ENCODE measurements at regions not wholly inside any gene's neighbourhood (a gene's known extent, or its start where the extent isn't known, plus 50 kb on each side); places are given as distances from the start of the nearest gene placed in this dataset.
A peak's percentile ranks its signal among the peaks of the same experiment; 100 is the strongest.

DNA sequence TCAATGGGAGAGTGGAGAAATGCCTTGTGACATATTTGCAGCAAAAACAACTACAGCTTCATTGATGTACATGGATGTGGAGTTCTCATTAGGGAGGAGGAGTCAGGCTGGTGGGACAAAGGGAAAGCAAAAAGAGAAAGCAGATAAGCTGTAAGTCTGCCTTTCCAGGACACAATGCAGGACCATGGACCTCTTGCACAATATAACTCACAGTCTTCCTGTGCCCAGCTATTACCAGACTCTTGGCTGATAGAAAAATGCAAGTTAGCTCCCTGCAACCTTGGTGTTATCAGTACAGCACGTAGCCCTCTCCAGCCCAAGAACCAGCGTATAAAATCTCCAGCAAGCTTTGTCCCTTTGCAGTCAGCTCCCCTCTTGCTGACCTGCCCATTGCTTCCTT, 232.3 kb downstream of the NFATC2 start (continued):
- TF ChIP-seq, protein P1, sequence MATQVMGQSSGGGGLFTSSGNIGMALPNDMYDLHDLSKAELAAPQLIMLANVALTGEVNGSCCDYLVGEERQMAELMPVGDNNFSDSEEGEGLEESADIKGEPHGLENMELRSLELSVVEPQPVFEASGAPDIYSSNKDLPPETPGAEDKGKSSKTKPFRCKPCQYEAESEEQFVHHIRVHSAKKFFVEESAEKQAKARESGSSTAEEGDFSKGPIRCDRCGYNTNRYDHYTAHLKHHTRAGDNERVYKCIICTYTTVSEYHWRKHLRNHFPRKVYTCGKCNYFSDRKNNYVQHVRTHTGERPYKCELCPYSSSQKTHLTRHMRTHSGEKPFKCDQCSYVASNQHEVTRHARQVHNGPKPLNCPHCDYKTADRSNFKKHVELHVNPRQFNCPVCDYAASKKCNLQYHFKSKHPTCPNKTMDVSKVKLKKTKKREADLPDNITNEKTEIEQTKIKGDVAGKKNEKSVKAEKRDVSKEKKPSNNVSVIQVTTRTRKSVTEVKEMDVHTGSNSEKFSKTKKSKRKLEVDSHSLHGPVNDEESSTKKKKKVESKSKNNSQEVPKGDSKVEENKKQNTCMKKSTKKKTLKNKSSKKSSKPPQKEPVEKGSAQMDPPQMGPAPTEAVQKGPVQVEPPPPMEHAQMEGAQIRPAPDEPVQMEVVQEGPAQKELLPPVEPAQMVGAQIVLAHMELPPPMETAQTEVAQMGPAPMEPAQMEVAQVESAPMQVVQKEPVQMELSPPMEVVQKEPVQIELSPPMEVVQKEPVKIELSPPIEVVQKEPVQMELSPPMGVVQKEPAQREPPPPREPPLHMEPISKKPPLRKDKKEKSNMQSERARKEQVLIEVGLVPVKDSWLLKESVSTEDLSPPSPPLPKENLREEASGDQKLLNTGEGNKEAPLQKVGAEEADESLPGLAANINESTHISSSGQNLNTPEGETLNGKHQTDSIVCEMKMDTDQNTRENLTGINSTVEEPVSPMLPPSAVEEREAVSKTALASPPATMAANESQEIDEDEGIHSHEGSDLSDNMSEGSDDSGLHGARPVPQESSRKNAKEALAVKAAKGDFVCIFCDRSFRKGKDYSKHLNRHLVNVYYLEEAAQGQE (IDR thresholded peaks at IDR 0.05), result no peak
- TF ChIP-seq KDM1A (IDR thresholded peaks at IDR 0.05; ENCODE audit: low read depth) (no peak), NPAS2 (CRISPR knock-in tag; IDR thresholded peaks at IDR 0.05; ENCODE audit: borderline replicate concordance) (no peak), KDM5A (IDR thresholded peaks at IDR 0.05) (no peak), SREBF2 (IDR thresholded peaks at IDR 0.05) (no peak), EHF (CRISPR knock-in tag; IDR thresholded peaks at IDR 0.05) (no peak), HOXB5 (CRISPR knock-in tag; IDR thresholded peaks at IDR 0.05) (no peak), FOXS1 (CRISPR knock-in tag; IDR thresholded peaks at IDR 0.05) (no peak)

- H3K9me3 ChIP-seq, result peaks cover under 1% of the 10 kb centered on the region; the same call in 1 of the 3 replicates
- 71% methylated on average over 2 of the region's 2 CpGs for WGBS (ENCODE audit: missing lambda C conversion rate)
- ChIA-PET CTCF (interaction anchor here (0.5 to 17.1 kb wide), 19 partner anchors 7 to 515 kb away, joined by 3 to 565 read pairs (median 6); partner anchors contain the start of gene BCAS4), POLR2A (no interaction called here)
- no peak overlapping the region for H3K4me2 ChIP-seq
- FAIRE-seq (no peak), DNase-seq (ENCODE audit: low read depth in 1 of 2, low spot score in 1 of 2) (no peak), ATAC-seq (no peak)
- H3K4me3 ChIP-seq, result no peak overlapping the region
- peak overlapping the region; percentile 43 to 54; a peak in 2 of 6 replicates for H3K27ac ChIP-seq
- TF ChIP-seq TP53 (CRISPR knock-in tag; IDR thresholded peaks at IDR 0.05), result no peak
- 0 out of 3 replicates have a peak, but pooled peaks cover 3% of the 10 kb centered on the region for H3K4me1 ChIP-seq
These were observed 233.4 kb downstream of the NFATC2 start for GRCh38 chr20:51309128-51309527.

DNA sequence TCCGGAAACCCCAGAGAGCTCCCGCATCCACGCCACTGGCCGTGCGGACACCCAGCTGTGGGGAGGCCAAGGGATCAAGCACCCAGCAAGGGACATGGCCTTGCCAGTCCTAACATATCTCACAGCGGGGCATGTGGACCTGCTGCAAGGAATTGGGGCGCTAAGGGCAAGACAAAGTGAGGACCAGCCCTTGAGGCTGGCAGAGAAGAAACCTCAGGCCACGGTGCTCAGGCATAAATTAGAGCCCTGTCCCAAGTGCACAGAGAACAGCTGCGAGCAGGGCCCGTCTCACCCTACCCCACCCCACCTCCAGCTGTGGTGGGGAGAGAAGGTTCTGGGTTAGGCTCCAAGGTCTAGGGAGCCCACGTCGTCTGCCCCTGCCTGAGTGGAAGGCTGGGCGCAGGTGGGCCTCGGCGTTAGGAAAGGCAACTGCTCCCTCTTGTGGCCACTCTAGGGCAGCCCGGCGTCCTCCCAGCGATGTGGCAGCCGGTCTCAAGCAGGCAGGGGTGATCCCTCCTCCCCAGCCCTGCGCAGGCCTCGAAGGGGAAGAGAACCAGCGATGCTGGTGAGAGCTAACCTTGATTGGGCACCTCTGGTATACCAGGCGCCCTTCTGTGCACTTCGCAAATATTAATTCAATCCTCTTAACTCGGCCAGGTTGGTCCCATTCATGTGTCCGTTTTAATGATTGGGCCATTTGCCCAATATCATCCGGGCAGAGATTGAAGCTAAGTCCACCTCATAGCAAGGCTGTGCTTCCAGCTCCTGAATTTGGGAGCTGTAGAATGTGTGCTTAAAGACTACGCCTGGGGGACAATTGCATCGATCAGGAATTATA, 235.8 kb downstream of the NFATC2 start:
- H3K4me2 ChIP-seq, result peak overlapping the region; percentile 31; the same call in 2 of the 3 replicates
- peak overlapping the region; percentile 26 to 41; a peak in 4 of 6 replicates for H3K27ac ChIP-seq
- ChIA-PET POLR2A (interaction anchor here (1.2 kb wide), 1 partner anchor 319 kb away, joined by 5 read pairs; no protein-coding TSS in a partner anchor), CTCF (interaction anchor here (0.6 to 17.1 kb wide), 80 partner anchors 9 to 1813 kb away, joined by 3 to 565 read pairs (median 4); partner anchors contain the start of genes ADNP and BCAS4)
- no peak overlapping the region for H3K4me3 ChIP-seq
- DNase-seq (ENCODE audit: low read depth in 1 of 2, low spot score in 1 of 2), result peak; percentile 66 to 78
- ATAC-seq, result peak; percentile 98 to 100
- H3K9me3 ChIP-seq, result peaks cover 5% of the 10 kb centered on the region; the same call in 1 of the 3 replicates
- 14% methylated on average over 23 of the region's 29 CpGs for WGBS (ENCODE audit: missing lambda C conversion rate)
- TF ChIP-seq EHF (CRISPR knock-in tag; IDR thresholded peaks at IDR 0.05) (no peak), POLR2A (IDR thresholded peaks at IDR 0.05; ENCODE audit: low read length) (no peak), SMC3 (IDR thresholded peaks at IDR 0.05) (peak; percentile 98), PHF8 (IDR thresholded peaks at IDR 0.05; ENCODE audit: borderline replicate concordance, low read depth) (no peak), CTCF (IDR thresholded peaks at IDR 0.05) (peak; percentile 94), RAD21 (conservative IDR thresholded peaks at IDR 0.05 in 1 of 2, IDR thresholded peaks at IDR 0.05 in 1 of 2) (peak; percentile 95 to 97), RNF2 (IDR thresholded peaks at IDR 0.05; ENCODE audit: borderline replicate concordance, low read depth) (no peak)
- TF ChIP-seq, protein P2, sequence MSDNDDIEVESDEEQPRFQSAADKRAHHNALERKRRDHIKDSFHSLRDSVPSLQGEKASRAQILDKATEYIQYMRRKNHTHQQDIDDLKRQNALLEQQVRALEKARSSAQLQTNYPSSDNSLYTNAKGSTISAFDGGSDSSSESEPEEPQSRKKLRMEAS (IDR thresholded peaks at IDR 0.05), result peak; percentile 54
- H3K4me1 ChIP-seq, result 0 out of 3 replicates have a peak, but pooled peaks cover 3% of the 10 kb centered on the region
- FAIRE-seq, result no peak
